AG09309 (cell line): ENCODE measurements at regions not wholly inside any gene's neighbourhood (a gene's known extent, or its start where the extent isn't known, plus 50 kb on each side); places are given as distances from the start of the nearest gene placed in this dataset.

Source experiments
- DNase-seq: peaks from one replicate; pipeline ENCODE4 v3.0.0-alpha.2; 2010; ENCODE audit warnings: low read depth
- H3K4me3 ChIP-seq: 2 replicates; pipeline ENCODE4 v1.5.1; 2011; ENCODE audit warnings: mild to moderate bottlenecking, low read depth, low read length, moderate library complexity; ENCODE audit not compliant: control insufficient read depth
- TF ChIP-seq, protein P1 (sequence below): IDR thresholded peaks from 2 replicates; pipeline ENCODE4 v1.5.1; 2011; ENCODE audit warnings: mild to moderate bottlenecking, low read depth, low read length, inconsistent platforms; ENCODE audit not compliant: insufficient read depth, control insufficient read depth; ENCODE audit errors: missing control alignments

GRCh38 chr6:24043848-24044247 lies 82.2 kb upstream of the NRSN1 start:
- TF ChIP-seq, protein P1, sequence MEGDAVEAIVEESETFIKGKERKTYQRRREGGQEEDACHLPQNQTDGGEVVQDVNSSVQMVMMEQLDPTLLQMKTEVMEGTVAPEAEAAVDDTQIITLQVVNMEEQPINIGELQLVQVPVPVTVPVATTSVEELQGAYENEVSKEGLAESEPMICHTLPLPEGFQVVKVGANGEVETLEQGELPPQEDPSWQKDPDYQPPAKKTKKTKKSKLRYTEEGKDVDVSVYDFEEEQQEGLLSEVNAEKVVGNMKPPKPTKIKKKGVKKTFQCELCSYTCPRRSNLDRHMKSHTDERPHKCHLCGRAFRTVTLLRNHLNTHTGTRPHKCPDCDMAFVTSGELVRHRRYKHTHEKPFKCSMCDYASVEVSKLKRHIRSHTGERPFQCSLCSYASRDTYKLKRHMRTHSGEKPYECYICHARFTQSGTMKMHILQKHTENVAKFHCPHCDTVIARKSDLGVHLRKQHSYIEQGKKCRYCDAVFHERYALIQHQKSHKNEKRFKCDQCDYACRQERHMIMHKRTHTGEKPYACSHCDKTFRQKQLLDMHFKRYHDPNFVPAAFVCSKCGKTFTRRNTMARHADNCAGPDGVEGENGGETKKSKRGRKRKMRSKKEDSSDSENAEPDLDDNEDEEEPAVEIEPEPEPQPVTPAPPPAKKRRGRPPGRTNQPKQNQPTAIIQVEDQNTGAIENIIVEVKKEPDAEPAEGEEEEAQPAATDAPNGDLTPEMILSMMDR = no peak
- no peak for DNase-seq
- no peak overlapping the region for H3K4me3 ChIP-seq

GRCh38 chr6:24051942-24052589 lies 73.9 kb upstream of the NRSN1 start:
- TF ChIP-seq, protein P1 = no peak
- DNase-seq = no peak
- no peak overlapping the region for H3K4me3 ChIP-seq

DNA sequence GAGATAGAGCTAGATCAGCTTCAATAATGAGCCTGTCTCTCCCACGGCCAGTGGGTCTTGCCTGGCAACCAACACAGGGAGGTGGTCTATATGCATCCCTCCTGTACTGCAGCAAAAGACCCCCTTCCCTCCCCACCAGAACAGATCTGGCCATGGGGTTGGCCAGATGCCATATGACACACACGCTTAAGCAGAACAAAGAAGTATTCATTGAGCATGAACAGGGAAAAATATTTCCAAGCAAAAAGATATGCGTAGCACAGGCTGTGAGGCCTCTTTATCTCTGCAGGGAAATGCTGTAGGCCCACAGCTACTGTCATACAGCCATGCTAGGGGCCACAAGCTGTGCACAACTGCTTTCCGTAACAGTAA lies 73.4 kb upstream of the NRSN1 start:
- DNase-seq = no peak
- no peak overlapping the region for H3K4me3 ChIP-seq
- TF ChIP-seq, protein P1 = no peak

DNA sequence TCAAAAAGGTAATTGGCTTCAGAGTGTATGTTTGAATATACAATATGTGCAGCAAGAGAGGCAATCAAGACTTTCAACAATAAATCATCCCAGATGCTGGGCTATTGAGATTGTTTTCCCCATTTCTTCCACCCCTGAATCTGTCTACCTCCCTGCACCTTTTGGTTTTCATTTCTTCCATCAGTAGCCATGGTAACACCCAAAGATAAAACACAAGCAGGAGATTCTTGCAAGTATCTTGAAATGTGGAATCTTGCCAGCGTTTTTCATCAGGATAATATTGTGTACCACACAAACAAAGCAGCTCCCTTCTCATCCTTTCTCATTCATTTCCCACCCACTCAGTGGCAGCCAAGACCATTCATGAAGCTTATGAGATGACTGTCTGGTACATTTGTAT lies 73.0 kb upstream of the NRSN1 start:
- no peak for DNase-seq
- no peak overlapping the region for H3K4me3 ChIP-seq
- TF ChIP-seq, protein P1 = no peak

DNA sequence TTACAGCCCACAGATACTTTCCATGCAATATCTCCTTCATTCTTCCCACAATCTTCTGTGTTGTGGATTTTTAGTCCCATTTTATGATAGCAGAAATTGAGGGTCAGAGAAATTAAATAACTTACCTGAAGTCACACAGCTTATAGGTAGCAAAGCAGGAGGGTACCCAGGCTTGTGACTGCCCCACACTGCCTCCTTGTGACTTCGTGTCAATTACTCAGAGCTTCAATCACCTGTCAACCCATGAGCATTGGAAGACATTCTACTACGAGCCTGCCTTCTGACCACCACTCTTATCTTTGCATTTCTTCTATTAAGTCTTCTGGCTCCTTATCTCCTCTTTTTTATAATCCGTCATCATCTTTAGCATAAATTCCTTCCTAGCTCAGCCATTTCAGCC lies 71.6 kb upstream of the NRSN1 start:
- no peak for DNase-seq
- TF ChIP-seq, protein P1 = no peak
- H3K4me3 ChIP-seq = no peak overlapping the region

GRCh38 chr6:24056567-24056966 lies 69.4 kb upstream of the NRSN1 start:
- no peak overlapping the region for H3K4me3 ChIP-seq
- DNase-seq = no peak
- TF ChIP-seq, protein P1 = no peak

- DNase-seq = no peak
- H3K4me3 ChIP-seq = no peak overlapping the region
- TF ChIP-seq, protein P1 = no peak
Observed at GRCh38 chr6:24057030-24057429, 69.0 kb upstream of the NRSN1 start.
